ENCODE measurements at regions not wholly inside any gene's neighbourhood (a gene's known extent, or its start where the extent isn't known, plus 50 kb on each side); places are given as distances from the start of the nearest gene placed in this dataset.

DNA sequence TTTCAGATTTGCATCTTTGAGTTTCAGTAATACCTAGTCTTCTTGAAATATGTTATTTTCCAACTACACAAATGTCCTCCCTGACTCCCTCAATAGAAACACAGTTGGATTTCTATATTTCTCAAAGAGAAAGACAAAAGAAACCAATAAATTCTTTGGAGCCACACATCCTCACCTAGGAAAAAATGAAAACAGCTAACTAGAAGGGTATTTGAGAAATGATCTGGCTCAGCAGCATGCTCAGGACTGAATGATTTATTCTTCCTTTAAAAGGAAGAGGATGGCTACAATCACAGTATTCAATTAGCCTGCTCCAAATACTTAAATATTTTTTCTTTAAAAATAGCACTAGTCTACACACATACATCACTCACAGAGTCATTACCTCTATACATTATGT, 196.4 kb upstream of the TENT5A start:
- TF ChIP-seq TAF1 (IDR thresholded peaks at IDR 0.05; ENCODE audit: low read depth) (no peak), TCF12 (IDR thresholded peaks at IDR 0.05; ENCODE audit: low read depth) (no peak), FOXM1 (IDR thresholded peaks at IDR 0.05; ENCODE audit: borderline replicate concordance, low read depth) (no peak), TEAD4 (IDR thresholded peaks at IDR 0.05) (no peak), CREB1 (IDR thresholded peaks at IDR 0.05; ENCODE audit: low read depth) (no peak), NFIC (IDR thresholded peaks at IDR 0.05) (no peak), REST (IDR thresholded peaks at IDR 0.05; ENCODE audit: low read depth) (no peak), EGR1 (IDR thresholded peaks at IDR 0.05) (no peak), RAD21 (IDR thresholded peaks at IDR 0.05; ENCODE audit: low read depth) (no peak), CEBPB (IDR thresholded peaks at IDR 0.05) (no peak), MAX (IDR thresholded peaks at IDR 0.05) (no peak), ZBTB7A (IDR thresholded peaks at IDR 0.05; ENCODE audit: low read depth) (no peak), YY1 (IDR thresholded peaks at IDR 0.05; ENCODE audit: low read depth) (no peak), EP300 (IDR thresholded peaks at IDR 0.05; ENCODE audit: borderline replicate concordance) (no peak)
- TF ChIP-seq, protein P1, sequence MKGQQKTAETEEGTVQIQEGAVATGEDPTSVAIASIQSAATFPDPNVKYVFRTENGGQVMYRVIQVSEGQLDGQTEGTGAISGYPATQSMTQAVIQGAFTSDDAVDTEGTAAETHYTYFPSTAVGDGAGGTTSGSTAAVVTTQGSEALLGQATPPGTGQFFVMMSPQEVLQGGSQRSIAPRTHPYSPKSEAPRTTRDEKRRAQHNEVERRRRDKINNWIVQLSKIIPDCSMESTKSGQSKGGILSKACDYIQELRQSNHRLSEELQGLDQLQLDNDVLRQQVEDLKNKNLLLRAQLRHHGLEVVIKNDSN (IDR thresholded peaks at IDR 0.05): no peak

DNA sequence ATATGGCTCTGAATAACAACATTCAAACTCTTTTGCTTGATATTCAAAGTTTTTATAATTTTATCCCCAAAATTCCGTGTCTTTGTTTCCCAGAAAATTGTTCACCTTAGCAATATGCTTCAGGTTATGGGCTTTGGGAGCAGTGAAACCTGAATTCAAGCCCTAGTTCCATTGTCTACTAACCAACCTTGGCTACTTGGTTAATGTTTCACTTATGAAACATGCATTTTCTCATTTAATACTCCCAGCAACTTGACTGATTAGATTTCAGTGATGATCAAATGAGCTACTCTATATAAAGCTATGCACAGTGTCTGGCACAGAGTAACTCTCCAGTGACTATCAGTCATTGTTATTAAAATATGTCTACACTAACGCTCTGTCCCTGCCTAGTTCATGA, 192.2 kb upstream of the TENT5A start:
- TF ChIP-seq NFIC (IDR thresholded peaks at IDR 0.05): no peak

- TF ChIP-seq CEBPB (IDR thresholded peaks at IDR 0.05) (no peak), REST (IDR thresholded peaks at IDR 0.05; ENCODE audit: low read depth) (no peak)
Measured at GRCh38 chr6:81942067-81942370, 189.5 kb upstream of the TENT5A start.

DNA sequence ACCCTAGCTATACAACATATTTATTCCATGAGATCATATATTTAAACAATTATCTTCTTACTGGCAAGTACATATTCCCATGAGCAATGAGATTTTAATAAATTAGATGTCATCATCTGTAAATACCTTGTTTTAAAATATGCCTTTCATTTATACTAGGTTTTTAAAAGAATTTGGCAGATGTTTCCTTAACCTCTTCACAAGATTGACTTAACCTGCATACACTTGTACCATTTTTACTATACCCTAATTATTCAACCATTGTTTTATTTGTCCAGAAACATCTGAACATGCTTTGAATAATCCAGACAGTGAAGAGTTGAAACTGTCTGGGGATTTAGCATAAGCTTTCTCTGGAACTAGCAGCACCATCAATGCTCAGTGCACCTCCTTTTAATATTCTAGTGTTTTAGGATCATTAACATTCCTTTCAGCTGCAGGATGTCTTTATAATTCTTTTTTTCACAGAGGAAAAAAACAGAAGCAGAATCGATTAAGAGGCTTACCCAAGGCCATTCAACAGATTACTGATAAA, 188.0 kb upstream of the TENT5A start:
- no peak for TF ChIP-seq FOXM1 (IDR thresholded peaks at IDR 0.05; ENCODE audit: borderline replicate concordance, low read depth)
- TF ChIP-seq TAF1 (IDR thresholded peaks at IDR 0.05; ENCODE audit: low read depth): no peak
- no peak for TF ChIP-seq ZBTB7A (IDR thresholded peaks at IDR 0.05; ENCODE audit: low read depth)
- no peak for TF ChIP-seq CREB1 (IDR thresholded peaks at IDR 0.05; ENCODE audit: low read depth)
- no peak for TF ChIP-seq CEBPB (IDR thresholded peaks at IDR 0.05)
- TF ChIP-seq TCF12 (IDR thresholded peaks at IDR 0.05; ENCODE audit: low read depth): no peak
- TF ChIP-seq MAX (IDR thresholded peaks at IDR 0.05): no peak

DNA sequence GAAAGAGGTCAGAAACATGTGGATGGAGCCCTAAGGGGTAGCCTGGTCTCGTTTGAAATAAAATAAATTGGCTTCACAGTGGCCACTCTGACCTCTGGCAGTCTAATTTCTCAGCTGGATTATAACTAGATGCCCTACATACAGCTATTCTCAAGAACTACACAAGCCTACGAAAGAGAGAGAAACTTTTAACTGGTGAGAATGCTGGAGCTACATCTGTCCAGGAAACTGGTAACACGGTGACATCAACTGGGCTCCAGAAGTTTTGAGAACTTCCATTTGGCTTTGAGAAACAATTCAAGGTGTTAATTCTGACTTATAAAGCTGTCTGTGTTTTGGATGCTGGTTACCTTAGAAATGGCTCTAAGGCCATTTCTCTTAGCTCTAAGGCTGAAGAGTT, 187.3 kb upstream of the TENT5A start:
- TF ChIP-seq EGR1 (IDR thresholded peaks at IDR 0.05) (no peak), EP300 (IDR thresholded peaks at IDR 0.05; ENCODE audit: borderline replicate concordance) (no peak), TAF1 (IDR thresholded peaks at IDR 0.05; ENCODE audit: low read depth) (no peak), CREB1 (IDR thresholded peaks at IDR 0.05; ENCODE audit: low read depth) (no peak), CEBPB (IDR thresholded peaks at IDR 0.05) (no peak), REST (IDR thresholded peaks at IDR 0.05; ENCODE audit: low read depth) (no peak), TEAD4 (IDR thresholded peaks at IDR 0.05) (no peak), TCF12 (IDR thresholded peaks at IDR 0.05; ENCODE audit: low read depth) (no peak), FOXM1 (IDR thresholded peaks at IDR 0.05; ENCODE audit: borderline replicate concordance, low read depth) (no peak), YY1 (IDR thresholded peaks at IDR 0.05; ENCODE audit: low read depth) (no peak), MAX (IDR thresholded peaks at IDR 0.05) (no peak), ZBTB7A (IDR thresholded peaks at IDR 0.05; ENCODE audit: low read depth) (no peak), NFIC (IDR thresholded peaks at IDR 0.05) (no peak), RAD21 (IDR thresholded peaks at IDR 0.05; ENCODE audit: low read depth) (no peak)
- TF ChIP-seq, protein P1 (IDR thresholded peaks at IDR 0.05): no peak
